ENCODE measurements at regions not wholly inside any gene's neighbourhood (a gene's known extent, or its start where the extent isn't known, plus 50 kb on each side); places are given as distances from the start of the nearest gene placed in this dataset.

GRCh38 chr16:85364323-85365040, 248.6 kb upstream of the GSE1 start:
- no peak for TF ChIP-seq CTCF (IDR thresholded peaks at IDR 0.05)

GRCh38 chr16:85365120-85365519, 248.0 kb upstream of the GSE1 start:
- no peak for TF ChIP-seq CTCF (IDR thresholded peaks at IDR 0.05)

- TF ChIP-seq CTCF (IDR thresholded peaks at IDR 0.05), result no peak
These were observed 246.9 kb upstream of the GSE1 start for GRCh38 chr16:85366031-85366763.

GRCh38 chr16:85367485-85367884, 245.6 kb upstream of the GSE1 start:
- TF ChIP-seq CTCF (IDR thresholded peaks at IDR 0.05), result no peak

GRCh38 chr16:85369060-85369459, 244.1 kb upstream of the GSE1 start:
- no peak for TF ChIP-seq CTCF (IDR thresholded peaks at IDR 0.05)

- TF ChIP-seq CTCF (IDR thresholded peaks at IDR 0.05), result peak; percentile 95
These were observed 243.2 kb upstream of the GSE1 start for GRCh38 chr16:85369741-85370528.

GRCh38 chr16:85370543-85370880, 242.6 kb upstream of the GSE1 start:
- no peak for TF ChIP-seq CTCF (IDR thresholded peaks at IDR 0.05)

Measured in LNCAP (cell line).